ENCODE measurements at regions not wholly inside any gene's neighbourhood (a gene's known extent, or its start where the extent isn't known, plus 50 kb on each side); places are given as distances from the start of the nearest gene placed in this dataset.

GRCh38 chr2:132276571-132276981 is 114.8 kb upstream of the ANKRD30BL start:
- H3K4me3 ChIP-seq (ENCODE audit: low read depth, low read length), result no peak overlapping the region
- H3K36me3 ChIP-seq (ENCODE audit: control insufficient read depth, insufficient read depth, low read length), result no peaks in the 10 kb centered on the region
- Mint-ChIP-seq H3K36me3 (ENCODE audit: insufficient read depth, unreplicated experiment) (no peaks in the 10 kb centered on the region), H3K4me1 (ENCODE audit: low read depth, unreplicated experiment) (no peaks in the 10 kb centered on the region), H3K4me3 (ENCODE audit: unreplicated experiment) (no peak overlapping the region), H3K9me3 (ENCODE audit: unreplicated experiment) (peaks cover 29% of the 10 kb centered on the region), H3K27ac (ENCODE audit: unreplicated experiment) (no peak overlapping the region), H3K27me3 (ENCODE audit: insufficient read depth, unreplicated experiment) (peaks cover 2% of the 10 kb centered on the region)
- POLR2A ChIA-PET, result no interaction called here
- CTCF ChIA-PET, result no interaction called here
- no peaks in the 10 kb centered on the region for H3K27me3 ChIP-seq (replicated peaks; ENCODE audit: control insufficient read depth, insufficient read depth, low read length)
- no peaks in the 10 kb centered on the region for H3K9me3 ChIP-seq
- no TSS peak for BruUV-seq (replicated peaks)
- TF ChIP-seq CTCF (IDR thresholded peaks at IDR 0.05; ENCODE audit: insufficient read depth in 1 of 2, low read depth in 1 of 2, low read length in 1 of 2, severe bottlenecking in 1 of 2, unreplicated experiment in 1 of 2), result no peak
- no peak for DNase-seq
- H3K4me1 ChIP-seq, result no peaks in the 10 kb centered on the region
- intact Hi-C loops (cut with micrococcal nuclease; ENCODE audit: unreplicated experiment), result no loop called here

DNA sequence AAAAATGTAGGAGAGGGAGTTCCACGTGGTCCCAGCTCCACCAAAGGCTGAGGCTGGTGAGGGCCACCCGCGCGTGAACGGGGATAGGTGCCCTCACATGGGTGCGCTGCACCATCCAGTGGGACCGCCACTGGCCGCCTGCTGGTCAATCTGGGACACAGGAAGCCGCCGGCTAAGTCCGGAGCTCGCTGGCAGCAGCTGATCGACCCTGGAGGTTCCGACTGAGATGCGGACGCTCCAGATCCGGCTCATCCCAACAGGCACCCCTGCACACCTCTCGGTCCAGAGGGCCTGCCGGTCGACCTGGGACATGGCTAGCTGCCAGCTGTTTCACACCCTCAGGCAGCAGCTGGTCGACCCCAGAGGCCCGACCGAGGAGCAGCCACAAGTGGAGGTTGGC is 116.5 kb upstream of the ANKRD30BL start:
- Histone ChIP-seq H3K36me3 (ENCODE audit: control insufficient read depth, insufficient read depth, low read length) (no peaks in the 10 kb centered on the region), H3K4me1 (no peaks in the 10 kb centered on the region), H3K27me3 (replicated peaks; ENCODE audit: control insufficient read depth, insufficient read depth, low read length) (no peaks in the 10 kb centered on the region), H3K4me3 (ENCODE audit: low read depth, low read length) (no peak overlapping the region), H3K9me3 (no peaks in the 10 kb centered on the region)
- Mint-ChIP-seq H3K4me1 (ENCODE audit: low read depth, unreplicated experiment) (no peaks in the 10 kb centered on the region), H3K9me3 (ENCODE audit: unreplicated experiment) (peaks cover 36% of the 10 kb centered on the region), H3K27ac (ENCODE audit: unreplicated experiment) (no peak overlapping the region), H3K4me3 (ENCODE audit: unreplicated experiment) (no peak overlapping the region), H3K27me3 (ENCODE audit: insufficient read depth, unreplicated experiment) (peaks cover 9% of the 10 kb centered on the region), H3K36me3 (ENCODE audit: insufficient read depth, unreplicated experiment) (no peaks in the 10 kb centered on the region)
- no peak for TF ChIP-seq CTCF (IDR thresholded peaks at IDR 0.05; ENCODE audit: insufficient read depth in 1 of 2, low read depth in 1 of 2, low read length in 1 of 2, severe bottlenecking in 1 of 2, unreplicated experiment in 1 of 2)
- no TSS peak for BruUV-seq (replicated peaks)
- intact Hi-C loops (cut with micrococcal nuclease; ENCODE audit: unreplicated experiment), result no loop called here
- CTCF ChIA-PET, result no interaction called here
- POLR2A ChIA-PET, result no interaction called here
- DNase-seq, result no peak

GRCh38 chr2:132279344-132279743 is 117.6 kb upstream of the ANKRD30BL start:
- no peak overlapping the region for H3K27ac Mint-ChIP-seq (ENCODE audit: unreplicated experiment)
- intact Hi-C loops (cut with micrococcal nuclease; ENCODE audit: unreplicated experiment), result no loop called here
- H3K27me3 Mint-ChIP-seq (ENCODE audit: insufficient read depth, unreplicated experiment), result peaks cover 9% of the 10 kb centered on the region
- CTCF ChIA-PET, result no interaction called here
- H3K4me1 ChIP-seq, result no peaks in the 10 kb centered on the region
- no peak overlapping the region for H3K4me3 ChIP-seq (ENCODE audit: low read depth, low read length)
- H3K36me3 ChIP-seq (ENCODE audit: control insufficient read depth, insufficient read depth, low read length), result no peaks in the 10 kb centered on the region
- no peaks in the 10 kb centered on the region for H3K4me1 Mint-ChIP-seq (ENCODE audit: low read depth, unreplicated experiment)
- POLR2A ChIA-PET, result no interaction called here
- H3K36me3 Mint-ChIP-seq (ENCODE audit: insufficient read depth, unreplicated experiment), result no peaks in the 10 kb centered on the region
- TF ChIP-seq CTCF (IDR thresholded peaks at IDR 0.05; ENCODE audit: insufficient read depth in 1 of 2, low read depth in 1 of 2, low read length in 1 of 2, severe bottlenecking in 1 of 2, unreplicated experiment in 1 of 2), result no peak
- H3K27me3 ChIP-seq (replicated peaks; ENCODE audit: control insufficient read depth, insufficient read depth, low read length), result no peaks in the 10 kb centered on the region
- no peak for DNase-seq
- no TSS peak for BruUV-seq (replicated peaks)
- H3K9me3 Mint-ChIP-seq (ENCODE audit: unreplicated experiment), result peaks cover 31% of the 10 kb centered on the region
- no peak overlapping the region for H3K4me3 Mint-ChIP-seq (ENCODE audit: unreplicated experiment)
- no peaks in the 10 kb centered on the region for H3K9me3 ChIP-seq
